PC-9 (cell line): ENCODE measurements at regions not wholly inside any gene's neighbourhood (a gene's known extent, or its start where the extent isn't known, plus 50 kb on each side); places are given as distances from the start of the nearest gene placed in this dataset.

Experiments used
- BruUV-seq: library from RNA; stranded (reverse); fragments of 400-500 nt; replicated peaks from 2 replicates; lab custom pipeline; 2021; lab: Mats Ljungman, UMichigan
- CTCF ChIA-PET: fragments of 300-600 bp; sonication (Branson Sonifier 250); formaldehyde crosslinking; loops from one replicate; lab custom pipeline; 2022; ENCODE audit warnings: antibody characterized with exemption; lab: Charles Lee
- POLR2A ChIA-PET: fragments of 300-600 bp; sonication (Branson Sonifier 250); formaldehyde crosslinking; loops from one replicate; lab custom pipeline; 2022; ENCODE audit warnings: antibody characterized with exemption; ENCODE audit not compliant: unreplicated experiment; lab: Charles Lee
- DNase-seq, 2 experiments: peaks; one replicate each; pipeline versions ENCODE4 v3.0.0 to v3.0.0-alpha.2; 2015 to 2022; ENCODE audit warnings: mixed read lengths in 1 of 2
- H2AFZ ChIP-seq: fragments of 200-600 bp; sonication (generic); 2 replicates; pipeline ENCODE4 v1.8.1; 2017; ENCODE audit warnings: antibody characterized with exemption
- H3F3A ChIP-seq: fragments of 200-600 bp; sonication (generic); 2 replicates; pipeline ENCODE4 v1.8.1; 2017; ENCODE audit warnings: antibody characterized with exemption, mild to moderate bottlenecking, low read depth; ENCODE audit not compliant: insufficient read depth
- H3K27ac ChIP-seq: fragments of 200-600 bp; sonication (generic); 2 replicates; pipeline ENCODE4 v1.6.1; 2016; ENCODE audit warnings: mixed run types
- H3K27me3 ChIP-seq: fragments of 200-600 bp; sonication (generic); 2 replicates; pipeline ENCODE4 v1.6.1; 2016; ENCODE audit warnings: low read depth, mixed run types; ENCODE audit not compliant: insufficient read depth
- H3K36me3 ChIP-seq: fragments of 200-600 bp; sonication (generic); 2 replicates; pipeline ENCODE4 v1.6.1; 2016; ENCODE audit warnings: low read depth, mixed run types
- H3K4me1 ChIP-seq: fragments of 200-600 bp; sonication (generic); replicated peaks from 2 replicates; pipeline ENCODE4 v1.6.1; 2016; ENCODE audit warnings: mixed run types; ENCODE audit not compliant: insufficient read depth
- H3K4me2 ChIP-seq: fragments of 200-600 bp; sonication (generic); 2 replicates; pipeline ENCODE4 v1.6.1; 2017; ENCODE audit warnings: mixed run types
- H3K4me3 ChIP-seq: fragments of 200-600 bp; sonication (generic); 2 replicates; pipeline ENCODE4 v1.6.1; 2016; ENCODE audit warnings: mixed run types
- H3K79me2 ChIP-seq: fragments of 200-600 bp; sonication (generic); 2 replicates; pipeline ENCODE4 v1.6.1; 2017; ENCODE audit warnings: low read depth, mixed run types
- H3K9me2 ChIP-seq: fragments of 200-600 bp; sonication (generic); 2 replicates; pipeline ENCODE4 v1.8.1; 2017; ENCODE audit warnings: mild to moderate bottlenecking; ENCODE audit not compliant: insufficient read depth
- H3K9me3 ChIP-seq: fragments of 200-600 bp; sonication (generic); 2 replicates; pipeline ENCODE4 v1.8.1; 2016; ENCODE audit warnings: low read depth; ENCODE audit not compliant: insufficient read depth
- H4K20me1 ChIP-seq: fragments of 200-600 bp; sonication (generic); 2 replicates; pipeline ENCODE4 v1.8.1; 2017; ENCODE audit not compliant: insufficient read depth
- EZH2 ChIP-seq: fragments of 200-600 bp; sonication (generic); IDR thresholded peaks from 2 replicates; pipeline ENCODE4 v1.8.0; 2017; ENCODE audit warnings: antibody characterized with exemption, low read depth
- intact Hi-C: fragments of 100-400 bp; cut with micrococcal nuclease; formaldehyde crosslinking; loops from one replicate; pipeline ENCODE4 v1.10.0; 2022; ENCODE audit not compliant: unreplicated experiment
- TF ChIP-seq, protein P1 (sequence below): fragments of 200-600 bp; sonication (generic); conservative IDR thresholded peaks from 2 replicates; pipeline ENCODE4 v1.6.1; 2017; ENCODE audit warnings: mixed run types, antibody characterized with exemption, mild to moderate bottlenecking, moderate library complexity

DNA sequence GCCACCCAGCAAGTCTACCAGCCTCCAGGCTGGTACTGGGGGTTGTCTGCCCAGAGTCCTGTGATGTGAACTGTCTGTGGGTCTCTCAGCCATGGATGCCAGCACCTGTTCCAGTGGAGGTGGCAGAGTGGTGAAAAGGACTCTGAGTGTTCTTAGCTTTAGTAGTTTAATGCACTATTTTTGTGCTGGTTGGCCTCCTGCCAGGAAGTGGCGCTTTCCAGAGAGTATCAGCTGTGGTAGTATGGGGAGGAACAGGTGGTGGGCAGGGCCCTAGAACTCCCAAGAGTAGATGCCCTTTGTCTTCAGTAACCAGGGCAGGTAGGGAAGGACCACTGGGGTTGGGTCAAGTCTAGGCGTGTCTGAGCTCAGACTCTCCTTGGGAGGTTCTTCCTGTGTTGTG is 356.7 kb downstream of the STK39 start:
- DNase-seq, result no peak
- H3K79me2 ChIP-seq, result no peaks in the 10 kb centered on the region
- ChIA-PET CTCF (no interaction called here), POLR2A (no interaction called here)
- H2AFZ ChIP-seq, result no peak overlapping the region
- no peak overlapping the region for H3K4me2 ChIP-seq
- no peak overlapping the region for H3K27ac ChIP-seq
- no peaks in the 10 kb centered on the region for H3F3A ChIP-seq
- H3K27me3 ChIP-seq, result no peaks in the 10 kb centered on the region
- H3K36me3 ChIP-seq, result no peaks in the 10 kb centered on the region
- no TSS peak for BruUV-seq
- H3K9me3 ChIP-seq, result no peaks in the 10 kb centered on the region
- H3K4me1 ChIP-seq, result no peaks in the 10 kb centered on the region
- intact Hi-C loops, result no loop called here
- H3K4me3 ChIP-seq, result no peak overlapping the region
- H3K9me2 ChIP-seq, result no peaks in the 10 kb centered on the region
- no peaks in the 10 kb centered on the region for H4K20me1 ChIP-seq
- no peak for TF ChIP-seq EZH2
- TF ChIP-seq, protein P1, sequence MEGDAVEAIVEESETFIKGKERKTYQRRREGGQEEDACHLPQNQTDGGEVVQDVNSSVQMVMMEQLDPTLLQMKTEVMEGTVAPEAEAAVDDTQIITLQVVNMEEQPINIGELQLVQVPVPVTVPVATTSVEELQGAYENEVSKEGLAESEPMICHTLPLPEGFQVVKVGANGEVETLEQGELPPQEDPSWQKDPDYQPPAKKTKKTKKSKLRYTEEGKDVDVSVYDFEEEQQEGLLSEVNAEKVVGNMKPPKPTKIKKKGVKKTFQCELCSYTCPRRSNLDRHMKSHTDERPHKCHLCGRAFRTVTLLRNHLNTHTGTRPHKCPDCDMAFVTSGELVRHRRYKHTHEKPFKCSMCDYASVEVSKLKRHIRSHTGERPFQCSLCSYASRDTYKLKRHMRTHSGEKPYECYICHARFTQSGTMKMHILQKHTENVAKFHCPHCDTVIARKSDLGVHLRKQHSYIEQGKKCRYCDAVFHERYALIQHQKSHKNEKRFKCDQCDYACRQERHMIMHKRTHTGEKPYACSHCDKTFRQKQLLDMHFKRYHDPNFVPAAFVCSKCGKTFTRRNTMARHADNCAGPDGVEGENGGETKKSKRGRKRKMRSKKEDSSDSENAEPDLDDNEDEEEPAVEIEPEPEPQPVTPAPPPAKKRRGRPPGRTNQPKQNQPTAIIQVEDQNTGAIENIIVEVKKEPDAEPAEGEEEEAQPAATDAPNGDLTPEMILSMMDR, result no peak

DNA sequence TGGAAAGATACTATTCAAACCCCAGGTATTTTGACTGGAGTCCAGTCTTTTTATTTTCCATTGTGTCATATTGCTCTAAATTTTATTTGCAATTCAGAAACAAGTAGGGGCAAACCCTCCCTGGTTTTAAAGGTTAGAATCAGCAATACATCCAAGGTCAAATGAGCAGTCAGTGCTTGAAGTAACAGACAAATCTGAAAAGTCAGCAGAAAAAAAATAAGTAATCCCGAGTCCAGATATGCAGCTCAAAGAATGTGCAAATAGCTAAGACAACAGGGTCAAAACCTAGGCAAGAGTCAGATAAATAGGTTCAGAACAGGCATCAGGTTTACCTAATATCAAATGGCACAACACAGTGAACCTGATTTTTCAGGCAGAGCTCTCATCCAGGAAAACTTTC is 367.0 kb downstream of the STK39 start:
- H3K27ac ChIP-seq, result no peak overlapping the region
- no peaks in the 10 kb centered on the region for H3K4me1 ChIP-seq
- TF ChIP-seq, protein P1, result no peak
- TF ChIP-seq EZH2, result no peak
- no peaks in the 10 kb centered on the region for H3K27me3 ChIP-seq
- no peaks in the 10 kb centered on the region for H4K20me1 ChIP-seq
- no peak overlapping the region for H3K4me2 ChIP-seq
- ChIA-PET CTCF (no interaction called here), POLR2A (no interaction called here)
- H3K9me2 ChIP-seq, result no peaks in the 10 kb centered on the region
- no peaks in the 10 kb centered on the region for H3K9me3 ChIP-seq
- no peaks in the 10 kb centered on the region for H3K79me2 ChIP-seq
- H3F3A ChIP-seq, result no peaks in the 10 kb centered on the region
- no peak for DNase-seq
- no peak overlapping the region for H3K4me3 ChIP-seq
- no peaks in the 10 kb centered on the region for H3K36me3 ChIP-seq
- no TSS peak for BruUV-seq
- H2AFZ ChIP-seq, result no peak overlapping the region
- intact Hi-C loops, result no loop called here

DNA sequence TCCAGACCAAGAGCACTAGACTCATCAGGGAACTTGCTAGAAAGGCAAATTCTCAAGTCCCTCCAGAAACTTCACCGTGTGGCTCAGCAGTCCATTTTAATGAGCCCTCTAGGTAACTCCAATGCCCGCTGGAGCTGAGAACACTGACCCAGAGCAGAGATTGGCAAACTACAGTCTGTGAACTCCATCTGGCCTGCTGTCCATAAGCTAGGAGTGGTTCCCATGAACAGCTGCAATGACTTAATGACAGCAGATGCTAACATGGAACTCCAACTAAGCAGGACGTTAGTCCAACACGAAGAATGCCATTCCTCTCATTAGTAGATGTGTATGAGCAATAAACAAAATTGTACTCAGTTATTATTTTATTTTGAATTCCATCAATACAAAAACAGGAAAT is 371.9 kb downstream of the STK39 start:
- no peaks in the 10 kb centered on the region for H3K4me1 ChIP-seq
- TF ChIP-seq, protein P1, result no peak
- TF ChIP-seq EZH2, result no peak
- DNase-seq, result no peak
- no peaks in the 10 kb centered on the region for H3K27me3 ChIP-seq
- H3K9me3 ChIP-seq, result no peaks in the 10 kb centered on the region
- CTCF ChIA-PET, result no interaction called here
- H3K9me2 ChIP-seq, result no peaks in the 10 kb centered on the region
- no peak overlapping the region for H3K4me3 ChIP-seq
- POLR2A ChIA-PET, result no interaction called here
- intact Hi-C loops, result no loop called here
- no peaks in the 10 kb centered on the region for H3K36me3 ChIP-seq
- H3K27ac ChIP-seq, result no peak overlapping the region
- H3K4me2 ChIP-seq, result no peak overlapping the region
- BruUV-seq, result no TSS peak
- no peaks in the 10 kb centered on the region for H3K79me2 ChIP-seq
- no peak overlapping the region for H2AFZ ChIP-seq
- H3F3A ChIP-seq, result no peaks in the 10 kb centered on the region
- H4K20me1 ChIP-seq, result no peaks in the 10 kb centered on the region
